ENCODE measurements at regions not wholly inside any gene's neighbourhood (a gene's known extent, or its start where the extent isn't known, plus 50 kb on each side); places are given as distances from the start of the nearest gene placed in this dataset.

GRCh38 chr6:119832411-119832810, 482.9 kb upstream of the MAN1A1 start:
- H3K9me1 ChIP-seq (ENCODE audit: control insufficient read depth, insufficient read depth, low read length): no peaks in the 10 kb centered on the region
- H3K27ac ChIP-seq (ENCODE audit: extremely low read depth, low read depth, low read length): no peak overlapping the region
- no peak overlapping the region for H2AFZ ChIP-seq (ENCODE audit: low read depth, low read length)
- intact Hi-C loops (cut with micrococcal nuclease): no loop called here
- DNase-seq (ENCODE audit: extremely low read depth in 1 of 4, low spot score in 3 of 4): no peak
- no peaks in the 10 kb centered on the region for H3K9me3 ChIP-seq (replicated peaks; ENCODE audit: control insufficient read depth, insufficient read depth, low read depth, low read length)
- no peaks in the 10 kb centered on the region for H3K36me3 ChIP-seq (ENCODE audit: control insufficient read depth, insufficient read depth, low read length)
- H3K9ac ChIP-seq (ENCODE audit: insufficient read depth in 1 of 2, low read depth in 2 of 2, low read length in 2 of 2): no peak overlapping the region
- in situ Hi-C loops (cut with MboI): no loop called here
- FAIRE-seq: no peak
- WGBS (ENCODE audit: insufficient coverage, low coverage, missing lambda C conversion rate): 0% methylated on average over 1 of the region's 1 CpG
- H3K4me3 ChIP-seq: no peak overlapping the region
- POLR2A ChIA-PET: no interaction called here
- ATAC-seq: no peak
- no peaks in the 10 kb centered on the region for H3K79me2 ChIP-seq (ENCODE audit: control insufficient read depth, insufficient read depth, low read length)
- H3K4me2 ChIP-seq (ENCODE audit: insufficient read depth, low read length): no peak overlapping the region
- CTCF ChIA-PET (ENCODE audit: low intra/inter-chr PET ratio): no interaction called here
- peaks cover 0 to 4% of the 10 kb centered on the region in 2 experiments; a peak in 1 of 5 replicates for H3K4me1 ChIP-seq (replicated peaks in 1 of 2; ENCODE audit: control insufficient read depth in 2 of 2, insufficient read depth in 2 of 2, low read length in 2 of 2)
- no peaks in the 10 kb centered on the region for H4K20me1 ChIP-seq (replicated peaks; ENCODE audit: control insufficient read depth, insufficient read depth, low read length)
- TF ChIP-seq ID3 (CRISPR knock-in tag; IDR thresholded peaks at IDR 0.05) (no peak), ID3 (tag; IDR thresholded peaks at IDR 0.05) (no peak)
- no TSS peak for BruUV-seq (replicated peaks)
- H3K27me3 ChIP-seq (ENCODE audit: control insufficient read depth in 2 of 2, insufficient read depth in 2 of 2, low read length in 2 of 2): no peaks in the 10 kb centered on the region

- ATAC-seq (peak; percentile 67), FAIRE-seq (no peak), DNase-seq (ENCODE audit: extremely low read depth in 1 of 4, low spot score in 3 of 4) (peak in 1 of 4 experiments; percentile 34)
- Histone ChIP-seq H3K4me1 (replicated peaks in 1 of 2; ENCODE audit: control insufficient read depth in 2 of 2, insufficient read depth in 2 of 2, low read length in 2 of 2) (peaks cover 0 to 4% of the 10 kb centered on the region in 2 experiments; a peak in 1 of 5 replicates), H3K36me3 (ENCODE audit: control insufficient read depth, insufficient read depth, low read length) (no peaks in the 10 kb centered on the region), H3K79me2 (ENCODE audit: control insufficient read depth, insufficient read depth, low read length) (no peaks in the 10 kb centered on the region), H2AFZ (ENCODE audit: low read depth, low read length) (0 out of 2 replicates have a peak overlapping the region, but pooled peaks have one; percentile 2), H3K9me1 (ENCODE audit: control insufficient read depth, insufficient read depth, low read length) (no peaks in the 10 kb centered on the region), H4K20me1 (replicated peaks; ENCODE audit: control insufficient read depth, insufficient read depth, low read length) (no peaks in the 10 kb centered on the region), H3K27me3 (ENCODE audit: control insufficient read depth in 2 of 2, insufficient read depth in 2 of 2, low read length in 2 of 2) (no peaks in the 10 kb centered on the region), H3K27ac (ENCODE audit: extremely low read depth, low read depth, low read length) (no peak overlapping the region), H3K9ac (ENCODE audit: insufficient read depth in 1 of 2, low read depth in 2 of 2, low read length in 2 of 2) (no peak overlapping the region), H3K4me3 (no peak overlapping the region), H3K9me3 (replicated peaks; ENCODE audit: control insufficient read depth, insufficient read depth, low read depth, low read length) (no peaks in the 10 kb centered on the region), H3K4me2 (ENCODE audit: insufficient read depth, low read length) (peak overlapping the region; percentile 6; the same call in 1 of the 2 replicates)
- TF ChIP-seq REST (IDR thresholded peaks at IDR 0.05; ENCODE audit: borderline replicate concordance) (0 out of 2 replicates have a peak, but pooled peaks have one; percentile 13), REST (CRISPR knock-in tag; IDR thresholded peaks at IDR 0.05; ENCODE audit: low read depth) (no peak), BCL6 (CRISPR knock-in tag; IDR thresholded peaks at IDR 0.05) (no peak)
- intact Hi-C loops (cut with micrococcal nuclease): no loop called here
- WGBS (ENCODE audit: insufficient coverage, low coverage, missing lambda C conversion rate): 0% methylated on average over 5 of the region's 5 CpGs
- in situ Hi-C loops (cut with MboI): no loop called here
- POLR2A ChIA-PET: no interaction called here
- BruUV-seq (replicated peaks): no TSS peak
- CTCF ChIA-PET (ENCODE audit: low intra/inter-chr PET ratio): no interaction called here
Measured at GRCh38 chr6:119830494-119831295, 481.1 kb upstream of the MAN1A1 start.
